ENCODE measurements at regions not wholly inside any gene's neighbourhood (a gene's known extent, or its start where the extent isn't known, plus 50 kb on each side); places are given as distances from the start of the nearest gene placed in this dataset.

DNA sequence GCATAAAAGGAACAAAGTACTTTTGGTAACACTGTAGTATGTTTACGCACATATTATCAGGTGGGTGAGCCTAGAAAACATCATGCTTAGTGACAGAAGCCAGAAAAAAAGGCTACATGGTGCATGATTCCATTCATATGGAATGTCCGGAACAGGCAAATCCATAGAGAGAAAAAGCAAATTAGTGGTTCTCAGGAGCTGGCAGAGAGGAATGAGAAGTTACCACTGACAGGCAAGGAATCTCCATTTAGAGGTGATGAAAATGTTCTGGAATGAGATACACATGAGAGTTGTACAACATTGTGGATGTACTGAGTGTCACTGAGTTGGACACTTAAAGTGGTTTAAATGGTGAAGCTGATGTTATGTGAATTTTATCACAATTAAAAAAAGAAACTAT is 976.9 kb downstream of the NLGN4Y start:
- DNase-seq (ENCODE audit: low read depth in 2 of 2): peak; percentile 3 to 4

DNA sequence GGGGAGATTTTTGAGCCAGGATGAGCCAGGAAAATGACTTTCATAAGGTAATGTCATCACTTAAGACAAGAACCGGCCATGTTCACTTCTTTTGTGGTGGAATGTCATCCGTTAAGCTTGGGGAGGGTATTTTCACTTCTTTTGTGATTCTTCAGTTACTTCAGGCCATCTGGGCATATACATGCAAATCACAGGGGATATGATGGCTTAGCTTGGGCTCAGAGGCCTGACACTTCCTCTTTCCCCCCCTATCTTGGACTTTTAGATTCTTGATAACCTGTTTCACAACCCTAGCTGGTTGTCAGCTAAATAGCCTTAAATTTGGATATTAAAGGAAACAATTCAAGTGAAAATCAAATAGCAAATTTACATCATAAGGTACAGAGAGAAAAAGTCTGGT is 986.0 kb downstream of the NLGN4Y start:
- DNase-seq (ENCODE audit: low read depth in 2 of 2): no peak

GRCh38 chrY:15510984-15511650 is 986.8 kb downstream of the NLGN4Y start:
- no peak for DNase-seq (ENCODE audit: low read depth in 2 of 2)

GRCh38 chrY:15535131-15535530 is 1010.8 kb downstream of the NLGN4Y start:
- DNase-seq (ENCODE audit: low read depth in 2 of 2): no peak

DNA sequence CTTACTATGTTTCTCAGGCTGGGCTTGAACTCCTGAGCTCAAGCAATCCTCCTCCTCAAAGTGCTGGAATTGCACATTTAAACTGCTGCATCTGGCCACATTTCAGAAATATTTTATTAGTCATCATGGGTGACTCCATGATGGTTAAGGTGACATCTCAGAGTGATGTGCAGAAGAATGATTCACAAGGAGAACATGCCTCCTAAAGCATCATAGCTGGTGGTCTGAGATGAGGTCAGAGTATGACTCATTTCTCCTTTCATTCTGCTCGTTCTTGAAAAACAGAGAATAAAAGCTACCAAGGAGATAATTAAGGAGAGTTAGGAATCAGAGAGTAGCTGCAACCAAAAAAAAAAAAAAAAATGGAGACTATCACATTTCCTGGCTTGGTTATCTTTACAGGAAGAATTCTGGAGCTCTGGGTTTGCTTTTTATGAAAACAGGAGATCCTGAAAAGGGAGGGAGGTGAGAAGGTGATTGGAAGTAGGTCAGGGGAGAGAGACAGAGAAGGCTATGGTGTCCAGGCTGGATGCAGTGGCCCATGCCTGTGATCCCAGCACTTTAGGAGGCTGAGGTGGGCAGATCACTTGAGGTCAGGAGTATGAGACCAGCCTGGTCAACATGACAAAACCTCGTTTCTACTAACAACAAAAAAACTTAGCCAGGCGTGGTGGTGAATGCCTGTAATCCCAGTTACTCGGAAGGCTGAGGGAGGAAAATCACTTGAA is 1011.6 kb downstream of the NLGN4Y start:
- DNase-seq (ENCODE audit: low read depth in 2 of 2): peak; percentile 93

GRCh38 chrY:15540516-15540915 is 1016.2 kb downstream of the NLGN4Y start:
- peak; percentile 31 to 40 for DNase-seq (ENCODE audit: low read depth in 2 of 2)

DNA sequence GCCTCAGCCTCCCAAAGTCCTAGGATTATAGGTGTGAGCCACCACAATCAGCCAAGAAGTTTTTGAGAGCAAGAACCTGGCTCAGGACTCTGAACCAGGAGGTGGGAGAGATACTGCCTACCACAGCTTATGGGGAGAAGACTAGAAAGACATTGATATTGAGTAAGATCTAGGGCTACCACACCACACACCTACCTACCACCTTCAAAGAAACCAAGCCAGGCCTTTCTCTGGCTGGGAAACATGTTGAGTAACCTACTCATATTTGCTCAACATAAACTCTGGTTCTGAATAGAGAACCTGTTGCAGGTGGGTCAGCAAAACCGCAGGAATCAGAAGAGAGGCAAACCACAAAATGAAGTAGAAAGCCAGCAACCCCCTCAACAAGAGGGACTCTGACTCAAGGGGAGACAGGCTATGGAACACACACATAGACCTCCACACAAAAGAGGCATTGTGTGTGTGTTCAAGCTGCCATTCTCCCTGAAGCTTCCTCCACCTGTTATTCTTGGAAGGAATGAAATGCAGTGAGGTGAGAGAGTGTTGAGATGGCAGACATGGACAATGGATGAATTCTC is 1021.9 kb downstream of the NLGN4Y start:
- no peak for DNase-seq (ENCODE audit: low read depth in 2 of 2)

DNA sequence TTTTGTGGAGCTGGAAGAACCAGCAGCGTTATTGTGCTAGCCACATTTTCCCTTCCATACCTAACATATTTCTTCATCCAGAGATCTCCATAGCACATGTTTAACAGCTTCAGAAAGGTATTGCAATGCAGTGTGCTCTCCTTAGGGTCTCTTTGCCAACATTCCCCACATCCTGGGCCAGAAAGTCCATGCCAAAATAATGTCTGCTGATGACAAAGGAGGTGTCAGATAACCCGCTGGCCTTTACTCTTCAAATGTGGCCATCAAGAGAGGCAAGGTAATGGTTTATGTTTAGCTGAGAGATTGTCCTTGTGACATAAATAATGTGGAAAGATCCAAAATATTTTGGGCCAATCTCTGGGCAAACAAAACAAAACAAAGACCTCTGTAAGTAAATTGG is 1027.7 kb downstream of the NLGN4Y start:
- no peak for DNase-seq (ENCODE audit: low read depth in 2 of 2)

- DNase-seq (ENCODE audit: low read depth in 2 of 2): no peak
Measured at GRCh38 chrY:15554991-15555390, 1030.7 kb downstream of the NLGN4Y start.

GRCh38 chrY:15559169-15559568 is 1034.8 kb downstream of the NLGN4Y start:
- DNase-seq (ENCODE audit: low read depth in 2 of 2): no peak

GRCh38 chrY:15560840-15561239 is 1036.5 kb downstream of the NLGN4Y start:
- DNase-seq (ENCODE audit: low read depth in 2 of 2): no peak

GRCh38 chrY:15561501-15562289 is 1037.4 kb downstream of the NLGN4Y start:
- DNase-seq (ENCODE audit: low read depth in 2 of 2): no peak

DNA sequence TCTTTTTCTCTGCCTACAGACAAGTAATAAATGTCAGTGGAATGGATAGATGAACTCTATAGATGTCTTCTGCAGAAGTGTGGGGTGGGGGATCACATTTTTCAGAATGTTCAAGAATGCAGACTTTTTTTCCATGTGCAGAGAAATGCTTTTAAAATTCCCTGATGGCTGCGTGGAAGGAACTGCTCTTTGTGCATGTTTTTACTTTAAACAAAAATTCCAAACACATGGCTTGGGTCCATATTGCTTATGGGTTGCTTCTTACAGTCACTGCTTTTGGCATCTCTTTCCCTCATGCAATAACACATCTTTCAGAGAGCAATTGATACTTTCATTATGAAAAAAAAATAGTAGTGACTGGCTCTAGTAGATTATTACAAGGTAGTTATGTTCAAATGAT is 1053.6 kb downstream of the NLGN4Y start:
- peak; percentile 35 to 43 for DNase-seq (ENCODE audit: low read depth in 2 of 2)

GRCh38 chrY:15578761-15579160 is 1054.4 kb downstream of the NLGN4Y start:
- DNase-seq (ENCODE audit: low read depth in 2 of 2): peak; percentile 49 to 57

- no peak for DNase-seq (ENCODE audit: low read depth in 2 of 2)
Measured at GRCh38 chrY:15579245-15579644, 1054.9 kb downstream of the NLGN4Y start.

GRCh38 chrY:15583111-15583510 is 1058.8 kb downstream of the NLGN4Y start:
- DNase-seq (ENCODE audit: low read depth in 2 of 2): no peak

DNA sequence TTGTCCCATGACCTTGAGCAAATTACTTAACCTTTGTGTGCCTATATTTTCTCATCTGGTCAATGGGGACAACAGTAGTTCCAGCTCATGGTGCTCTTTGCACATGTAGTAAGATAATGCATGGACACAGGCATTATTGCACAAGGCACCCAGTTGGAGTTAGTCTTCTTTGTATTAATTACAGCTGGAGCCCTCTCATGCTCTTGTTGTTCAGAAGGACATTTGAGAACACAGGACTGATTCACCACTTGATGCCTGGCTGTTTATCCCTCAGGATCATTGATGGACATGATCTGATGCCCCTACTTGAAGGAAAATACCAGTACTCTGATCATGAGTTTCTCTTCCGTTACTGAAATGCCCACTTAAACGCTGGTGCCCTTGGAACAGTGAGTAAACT is 1068.6 kb downstream of the NLGN4Y start:
- DNase-seq (ENCODE audit: low read depth in 2 of 2): no peak

DNA sequence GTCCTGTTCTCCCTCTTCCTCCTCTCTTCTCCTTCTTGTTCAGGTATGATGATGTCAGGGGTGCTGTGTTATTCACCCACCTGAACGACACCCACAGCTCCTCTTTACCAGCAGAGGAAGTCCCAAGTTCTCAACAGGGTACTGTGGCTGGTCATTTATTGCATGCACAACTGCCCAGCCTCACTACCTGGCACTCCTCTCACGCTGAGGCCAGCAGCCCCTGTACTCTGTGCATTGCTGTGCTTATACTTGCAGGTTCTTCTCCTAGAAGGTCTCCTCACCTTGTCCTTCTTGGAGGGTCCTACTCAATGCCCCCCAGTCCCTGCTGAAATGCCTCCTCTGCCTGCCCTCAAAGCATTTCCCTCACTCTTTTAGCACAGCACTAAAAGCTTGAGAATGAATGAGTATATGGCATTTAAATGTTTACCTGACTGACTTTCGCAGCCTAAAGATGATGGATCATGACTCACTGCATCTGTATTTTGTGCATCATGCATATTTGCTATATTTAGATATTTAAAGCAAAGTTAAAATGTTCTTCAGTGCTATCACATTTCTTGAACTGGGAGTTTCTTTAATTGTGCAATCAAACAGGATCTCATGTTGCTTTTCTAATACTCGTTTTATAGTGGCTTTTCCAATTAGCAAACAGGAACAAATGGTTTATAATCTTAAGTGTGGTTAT is 1069.3 kb downstream of the NLGN4Y start:
- peak; percentile 43 to 44 for DNase-seq (ENCODE audit: low read depth in 2 of 2)

DNA sequence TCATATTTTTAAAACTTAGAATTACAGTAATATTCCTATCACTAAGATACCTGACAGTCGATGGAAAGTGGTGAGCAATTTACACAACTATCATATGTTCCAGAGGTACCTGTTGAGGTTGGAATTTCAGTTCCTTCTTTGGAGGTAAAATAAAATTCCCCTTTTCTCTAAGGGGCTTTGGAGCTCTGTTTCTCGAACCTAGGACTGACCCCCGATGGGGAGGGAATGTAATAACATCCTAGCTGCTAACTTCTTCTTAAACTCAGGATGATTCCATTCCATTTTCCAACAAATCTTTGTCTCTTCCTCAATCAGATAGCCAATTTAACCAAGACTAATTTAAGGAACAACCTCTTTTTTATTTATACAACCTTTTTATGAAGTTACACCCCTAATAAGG is 1069.8 kb downstream of the NLGN4Y start:
- DNase-seq (ENCODE audit: low read depth in 2 of 2): no peak

- no peak for DNase-seq (ENCODE audit: low read depth in 2 of 2)
Measured at GRCh38 chrY:15600565-15600964, 1076.2 kb downstream of the NLGN4Y start.

DNA sequence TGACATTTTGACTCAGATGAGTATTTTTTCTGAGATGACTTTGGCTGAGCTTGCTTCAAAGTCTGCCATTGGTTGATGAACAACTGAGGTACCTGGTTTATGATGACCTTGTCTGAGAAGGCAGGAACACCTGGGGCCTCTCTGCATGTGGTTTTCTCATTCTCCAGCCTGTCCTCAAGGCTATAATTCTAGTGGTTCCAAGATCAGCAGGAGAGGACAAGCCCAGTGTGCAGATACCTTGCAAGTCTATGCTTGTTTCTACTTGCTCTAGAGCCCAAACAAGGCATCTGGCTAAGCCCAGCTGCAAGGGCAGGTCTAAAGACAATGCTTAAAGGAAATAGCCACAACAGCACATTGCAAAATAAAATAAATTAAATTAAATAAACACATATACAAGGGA is 1100.0 kb downstream of the NLGN4Y start:
- no peak for DNase-seq (ENCODE audit: low read depth in 2 of 2)

GRCh38 chrY:15624928-15625327 is 1100.6 kb downstream of the NLGN4Y start:
- no peak for DNase-seq (ENCODE audit: low read depth in 2 of 2)
